ENCODE measurements at regions not wholly inside any gene's neighbourhood (a gene's known extent, or its start where the extent isn't known, plus 50 kb on each side); places are given as distances from the start of the nearest gene placed in this dataset.

GRCh38 chr7:10874666-10875065, 99.0 kb upstream of the PHF14 start:
- no peaks in the 10 kb centered on the region for H3K4me1 ChIP-seq
- H3K27me3 ChIP-seq = no peaks in the 10 kb centered on the region
- no peaks in the 10 kb centered on the region for H3K36me3 ChIP-seq
- TF ChIP-seq CTCF (IDR thresholded peaks at IDR 0.05) = no peak
- intact Hi-C loops (cut with DNase I; ENCODE audit: low total_unique reads) = no loop called here
- H3K4me3 ChIP-seq = no peak overlapping the region
- no peaks in the 10 kb centered on the region for H3K9me3 ChIP-seq
- no peak overlapping the region for H3K27ac ChIP-seq
- no peak for DNase-seq

GRCh38 chr7:10875080-10875479, 98.6 kb upstream of the PHF14 start:
- H3K4me3 ChIP-seq = no peak overlapping the region
- no peaks in the 10 kb centered on the region for H3K9me3 ChIP-seq
- no peak for TF ChIP-seq CTCF (IDR thresholded peaks at IDR 0.05)
- no peaks in the 10 kb centered on the region for H3K27me3 ChIP-seq
- no peaks in the 10 kb centered on the region for H3K4me1 ChIP-seq
- intact Hi-C loops (cut with DNase I; ENCODE audit: low total_unique reads) = no loop called here
- H3K36me3 ChIP-seq = no peaks in the 10 kb centered on the region
- DNase-seq = no peak
- no peak overlapping the region for H3K27ac ChIP-seq

GRCh38 chr7:10888861-10889260, 84.8 kb upstream of the PHF14 start:
- TF ChIP-seq CTCF (IDR thresholded peaks at IDR 0.05) = no peak
- intact Hi-C loops (cut with DNase I; ENCODE audit: low total_unique reads) = no loop called here

GRCh38 chr7:10889266-10889898, 84.3 kb upstream of the PHF14 start:
- TF ChIP-seq CTCF (IDR thresholded peaks at IDR 0.05) = peak; percentile 53 to 74
- intact Hi-C loops (cut with DNase I; ENCODE audit: low total_unique reads) = no loop called here
- Histone ChIP-seq H3K36me3 (no peaks in the 10 kb centered on the region), H3K27ac (no peak overlapping the region), H3K27me3 (no peaks in the 10 kb centered on the region), H3K4me3 (no peak overlapping the region), H3K4me1 (peaks cover 0 to 3% (median 1%) of the 10 kb centered on the region in 4 donors), H3K9me3 (no peaks in the 10 kb centered on the region)
- DNase-seq = no peak

More at GRCh38 chr7:10888861-10889260, 84.8 kb upstream of the PHF14 start:
- Histone ChIP-seq H3K4me1 (peaks cover 0 to 3% (median 1%) of the 10 kb centered on the region in 4 donors), H3K27ac (no peak overlapping the region), H3K4me3 (no peak overlapping the region), H3K27me3 (no peaks in the 10 kb centered on the region), H3K9me3 (no peaks in the 10 kb centered on the region), H3K36me3 (no peaks in the 10 kb centered on the region)
- no peak for DNase-seq

- no peaks in the 10 kb centered on the region for H3K27me3 ChIP-seq
Observed at GRCh38 chr7:10908600-10908999, 65.1 kb upstream of the PHF14 start.

More at GRCh38 chr7:10908600-10908999, 65.1 kb upstream of the PHF14 start:
- intact Hi-C loops (cut with DNase I; ENCODE audit: low total_unique reads) = no loop called here
- no peak for TF ChIP-seq CTCF (IDR thresholded peaks at IDR 0.05)
- no peaks in the 10 kb centered on the region for H3K36me3 ChIP-seq
- peaks cover 0 to 2% (median 0%) of the 10 kb centered on the region in 3 donors for H3K9me3 ChIP-seq
- no peaks in the 10 kb centered on the region for H3K4me1 ChIP-seq
- no peak for DNase-seq
- no peak overlapping the region for H3K4me3 ChIP-seq
- no peak overlapping the region for H3K27ac ChIP-seq

Data from tibial artery (tissue), 4 donors.